ENCODE measurements at regions not wholly inside any gene's neighbourhood (a gene's known extent, or its start where the extent isn't known, plus 50 kb on each side); places are given as distances from the start of the nearest gene placed in this dataset.

GRCh38 chr17:14448818-14449217 is 147.9 kb downstream of the HS3ST3B1 start:
- no peaks in the 10 kb centered on the region for H3K9me2 ChIP-seq (ENCODE audit: low read depth, low read length)
- H4K20me1 ChIP-seq (ENCODE audit: insufficient read depth, low read length), result no peaks in the 10 kb centered on the region
- no peak overlapping the region for H3K4me3 ChIP-seq (ENCODE audit: low read depth, low read length, poor library complexity, severe bottlenecking)
- no peaks in the 10 kb centered on the region for H3K9me3 ChIP-seq (ENCODE audit: low read length)
- peaks cover 12% of the 10 kb centered on the region for H3K4me1 ChIP-seq (ENCODE audit: insufficient read depth, low read length, severe bottlenecking)
- no peak for TF ChIP-seq EZH2 (IDR thresholded peaks at IDR 0.05; ENCODE audit: borderline replicate concordance, low read length)
- no peak for TF ChIP-seq CTCF (IDR thresholded peaks at IDR 0.05; ENCODE audit: low read length)
- no peaks in the 10 kb centered on the region for H3K79me2 ChIP-seq (ENCODE audit: insufficient read depth, low read length)
- H3K27ac ChIP-seq (ENCODE audit: low read depth, low read length, poor library complexity, severe bottlenecking), result no peak overlapping the region
- no peaks in the 10 kb centered on the region for H3F3A ChIP-seq (ENCODE audit: insufficient read depth, low read length)
- H3K27me3 ChIP-seq (ENCODE audit: insufficient read depth, low read length), result no peaks in the 10 kb centered on the region
- no peaks in the 10 kb centered on the region for H3K36me3 ChIP-seq (ENCODE audit: insufficient read depth, low read length)
- no peak overlapping the region for H3K4me2 ChIP-seq (ENCODE audit: low read length)
- H3K9ac ChIP-seq (ENCODE audit: low read length), result no peak overlapping the region
- no peak overlapping the region for H2AFZ ChIP-seq (ENCODE audit: low read length)

GRCh38 chr17:14446825-14447224 is 145.9 kb downstream of the HS3ST3B1 start:
- Histone ChIP-seq H2AFZ (ENCODE audit: low read length) (no peak overlapping the region), H3K9me3 (ENCODE audit: low read length) (no peaks in the 10 kb centered on the region), H3K4me2 (ENCODE audit: low read length) (no peak overlapping the region), H4K20me1 (ENCODE audit: insufficient read depth, low read length) (no peaks in the 10 kb centered on the region), H3K27me3 (ENCODE audit: insufficient read depth, low read length) (no peaks in the 10 kb centered on the region), H3K4me3 (ENCODE audit: low read depth, low read length, poor library complexity, severe bottlenecking) (no peak overlapping the region), H3F3A (ENCODE audit: insufficient read depth, low read length) (no peaks in the 10 kb centered on the region), H3K9me2 (ENCODE audit: low read depth, low read length) (no peaks in the 10 kb centered on the region), H3K4me1 (ENCODE audit: insufficient read depth, low read length, severe bottlenecking) (peaks cover 12% of the 10 kb centered on the region), H3K27ac (ENCODE audit: low read depth, low read length, poor library complexity, severe bottlenecking) (no peak overlapping the region), H3K36me3 (ENCODE audit: insufficient read depth, low read length) (no peaks in the 10 kb centered on the region), H3K79me2 (ENCODE audit: insufficient read depth, low read length) (no peaks in the 10 kb centered on the region), H3K9ac (ENCODE audit: low read length) (no peak overlapping the region)
- TF ChIP-seq CTCF (IDR thresholded peaks at IDR 0.05; ENCODE audit: low read length) (no peak), EZH2 (IDR thresholded peaks at IDR 0.05; ENCODE audit: borderline replicate concordance, low read length) (no peak)

DNA sequence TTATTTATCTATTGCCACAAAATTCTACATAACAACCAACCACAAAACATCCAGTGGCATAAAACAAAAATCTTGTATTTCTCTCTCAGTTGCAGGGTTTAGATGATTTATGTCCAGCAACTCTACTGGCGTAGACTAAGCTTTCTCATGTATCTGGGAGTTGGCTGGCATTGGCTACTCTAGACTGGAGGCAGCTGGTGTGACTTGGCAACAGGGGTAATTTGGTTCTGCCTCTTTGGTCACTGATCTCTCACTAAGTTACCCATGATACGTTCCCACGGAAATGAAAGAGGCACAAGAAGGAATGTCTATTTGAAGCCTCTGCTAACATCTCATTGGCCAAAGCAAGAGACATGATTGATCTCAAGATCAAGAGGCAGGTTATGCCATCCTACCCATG is 144.0 kb downstream of the HS3ST3B1 start:
- no peaks in the 10 kb centered on the region for H3F3A ChIP-seq (ENCODE audit: insufficient read depth, low read length)
- no peaks in the 10 kb centered on the region for H3K9me3 ChIP-seq (ENCODE audit: low read length)
- no peaks in the 10 kb centered on the region for H3K36me3 ChIP-seq (ENCODE audit: insufficient read depth, low read length)
- no peaks in the 10 kb centered on the region for H4K20me1 ChIP-seq (ENCODE audit: insufficient read depth, low read length)
- TF ChIP-seq EZH2 (IDR thresholded peaks at IDR 0.05; ENCODE audit: borderline replicate concordance, low read length) (no peak), CTCF (IDR thresholded peaks at IDR 0.05; ENCODE audit: low read length) (no peak)
- H3K27ac ChIP-seq (ENCODE audit: low read depth, low read length, poor library complexity, severe bottlenecking), result no peak overlapping the region
- no peak overlapping the region for H2AFZ ChIP-seq (ENCODE audit: low read length)
- H3K9me2 ChIP-seq (ENCODE audit: low read depth, low read length), result no peaks in the 10 kb centered on the region
- no peaks in the 10 kb centered on the region for H3K27me3 ChIP-seq (ENCODE audit: insufficient read depth, low read length)
- H3K4me3 ChIP-seq (ENCODE audit: low read depth, low read length, poor library complexity, severe bottlenecking), result no peak overlapping the region
- peaks cover 12% of the 10 kb centered on the region for H3K4me1 ChIP-seq (ENCODE audit: insufficient read depth, low read length, severe bottlenecking)
- no peak overlapping the region for H3K4me2 ChIP-seq (ENCODE audit: low read length)
- H3K9ac ChIP-seq (ENCODE audit: low read length), result no peak overlapping the region
- H3K79me2 ChIP-seq (ENCODE audit: insufficient read depth, low read length), result no peaks in the 10 kb centered on the region
